Endodermal cell (in vitro differentiated cells): ENCODE measurements at regions not wholly inside any gene's neighbourhood (a gene's known extent, or its start where the extent isn't known, plus 50 kb on each side); places are given as distances from the start of the nearest gene placed in this dataset.

Experiments used
- DNase-seq: peaks from one replicate; pipeline ENCODE4 v3.0.0-alpha.2; 2017
- H3K27ac ChIP-seq: 2 replicates; pipeline ENCODE4 v1.5.1; 2013; ENCODE audit warnings: mild to moderate bottlenecking, low read depth, low read length, moderate library complexity
- H3K27me3 ChIP-seq: 2 replicates; pipeline ENCODE4 v1.6.1; 2013; ENCODE audit warnings: mild to moderate bottlenecking, low read length, moderate library complexity; ENCODE audit not compliant: insufficient read depth, control insufficient read depth, poor library complexity, severe bottlenecking
- H3K36me3 ChIP-seq: 2 replicates; pipeline ENCODE4 v1.7.0; 2013; ENCODE audit warnings: mild to moderate bottlenecking, low read length, moderate library complexity; ENCODE audit not compliant: control insufficient read depth, insufficient read depth
- H3K4me1 ChIP-seq: one replicate; pipeline ENCODE4 v1.7.0; 2013; ENCODE audit warnings: low read length; ENCODE audit not compliant: control insufficient read depth, insufficient read depth
- H3K4me3 ChIP-seq: 2 replicates; pipeline ENCODE4 v1.5.1; 2013; ENCODE audit warnings: mild to moderate bottlenecking, low read length, moderate library complexity
- H3K9ac ChIP-seq: 2 replicates; pipeline ENCODE4 v1.6.1; 2013; ENCODE audit warnings: mild to moderate bottlenecking, low read length, moderate library complexity; ENCODE audit not compliant: poor library complexity, severe bottlenecking; ENCODE audit errors: extremely low read depth
- H3K9me3 ChIP-seq: 2 replicates; pipeline ENCODE4 v1.6.1; 2013; ENCODE audit warnings: mild to moderate bottlenecking, low read length, moderate library complexity; ENCODE audit not compliant: control insufficient read depth
- H3K27ac Mint-ChIP-seq: 2 replicates; pipeline ENCODE4 v1.8.0; 2020; ENCODE audit warnings: mixed read lengths
- H3K27me3 Mint-ChIP-seq: 2 replicates; pipeline ENCODE4 v1.8.0; 2021; ENCODE audit warnings: mild to moderate bottlenecking, mixed read lengths; ENCODE audit not compliant: insufficient read depth
- H3K36me3 Mint-ChIP-seq: 2 replicates; pipeline ENCODE4 v1.8.0; 2020; ENCODE audit warnings: low read depth, mixed read lengths
- H3K4me1 Mint-ChIP-seq: 2 replicates; pipeline ENCODE4 v1.8.0; 2020; ENCODE audit warnings: mixed read lengths
- H3K4me3 Mint-ChIP-seq: 2 replicates; pipeline ENCODE4 v1.8.0; 2020; ENCODE audit warnings: mild to moderate bottlenecking, moderate library complexity, mixed read lengths
- H3K9me3 Mint-ChIP-seq: 2 replicates; pipeline ENCODE4 v1.8.0; 2020; ENCODE audit warnings: mild to moderate bottlenecking, mixed read lengths
- CTCF ChIP-seq: fragments of 200-600 bp; sonication (generic); conservative IDR thresholded peaks from 2 replicates; pipeline ENCODE4 v1.5.0; 2021; ENCODE audit warnings: antibody characterized with exemption, mild to moderate bottlenecking
- WGBS, 2 experiments: methylation state at CpG; one replicate each; pipeline versions ENCODE4 v1.1.5 to v1.1.7; 2013; ENCODE audit warnings: missing lambda C conversion rate in 2 of 2, mixed read lengths in 1 of 2; ENCODE audit not compliant: insufficient coverage in 1 of 2, insufficient read length in 1 of 2; 5-methylcytosine and 5-hydroxymethylcytosine counted together

DNA sequence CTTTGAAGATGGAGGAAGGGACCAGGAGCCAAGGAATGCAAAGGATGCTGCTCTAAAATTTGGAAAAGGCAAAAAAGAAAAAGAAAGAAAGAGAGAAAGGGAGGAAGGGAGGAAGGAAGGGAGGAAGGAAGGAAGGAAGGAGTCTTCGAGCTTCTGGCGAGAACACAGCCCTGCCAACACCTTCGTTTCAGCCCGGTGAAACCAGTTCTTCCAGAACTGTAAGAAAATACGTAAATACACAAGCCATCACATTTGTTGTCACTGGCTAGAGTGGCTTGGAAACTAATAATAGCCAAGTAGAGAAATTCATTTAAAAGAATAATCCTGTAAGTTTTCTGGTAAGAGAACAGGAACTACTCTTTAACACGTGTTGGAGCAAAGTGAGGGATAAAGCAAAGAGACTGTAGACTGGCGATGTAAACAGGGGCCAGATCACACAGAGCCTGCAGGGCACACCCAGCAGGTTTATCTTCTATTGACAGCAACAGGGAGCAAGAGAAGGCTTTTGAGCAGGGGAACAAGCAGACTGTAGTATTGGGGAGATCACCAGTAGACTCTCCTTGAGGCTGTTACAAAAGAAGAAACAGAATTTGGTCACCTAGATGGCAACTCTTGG lies 188.7 kb upstream of the MPHOSPH6 start:
- Histone ChIP-seq H3K27ac (no peak overlapping the region), H3K4me3 (no peak overlapping the region), H3K9ac (no peak overlapping the region), H3K36me3 (no peaks in the 10 kb centered on the region), H3K4me1 (peaks cover 7% of the 10 kb centered on the region), H3K27me3 (no peaks in the 10 kb centered on the region), H3K9me3 (peaks cover 19% of the 10 kb centered on the region)
- no peak for DNase-seq
- peaks cover 17% of the 10 kb centered on the region for H3K4me1 Mint-ChIP-seq
- H3K27me3 Mint-ChIP-seq = peaks cover 15% of the 10 kb centered on the region
- no peaks in the 10 kb centered on the region for H3K36me3 Mint-ChIP-seq
- no peak for TF ChIP-seq CTCF
- no peak overlapping the region for H3K4me3 Mint-ChIP-seq
- peaks cover 5% of the 10 kb centered on the region for H3K9me3 Mint-ChIP-seq
- WGBS, 2 experiments = 88 to 94% methylated on average over 6 to 7 of the region's 7 CpGs
- H3K27ac Mint-ChIP-seq = no peak overlapping the region

GRCh38 chr16:82358161-82358560 lies 188.1 kb upstream of the MPHOSPH6 start:
- no peak for DNase-seq
- peaks cover 12% of the 10 kb centered on the region for H3K4me1 Mint-ChIP-seq
- peaks cover 5% of the 10 kb centered on the region for H3K9me3 Mint-ChIP-seq
- Histone ChIP-seq H3K4me3 (no peak overlapping the region), H3K9me3 (peaks cover 19% of the 10 kb centered on the region), H3K36me3 (no peaks in the 10 kb centered on the region), H3K9ac (no peak overlapping the region), H3K27me3 (no peaks in the 10 kb centered on the region), H3K4me1 (peaks cover 1% of the 10 kb centered on the region), H3K27ac (no peak overlapping the region)
- TF ChIP-seq CTCF = no peak
- no peak overlapping the region for H3K4me3 Mint-ChIP-seq
- H3K27ac Mint-ChIP-seq = no peak overlapping the region
- H3K36me3 Mint-ChIP-seq = no peaks in the 10 kb centered on the region
- WGBS, 2 experiments = 94% methylated on average over 3 of the region's 3 CpGs
- H3K27me3 Mint-ChIP-seq = peaks cover 14% of the 10 kb centered on the region

DNA sequence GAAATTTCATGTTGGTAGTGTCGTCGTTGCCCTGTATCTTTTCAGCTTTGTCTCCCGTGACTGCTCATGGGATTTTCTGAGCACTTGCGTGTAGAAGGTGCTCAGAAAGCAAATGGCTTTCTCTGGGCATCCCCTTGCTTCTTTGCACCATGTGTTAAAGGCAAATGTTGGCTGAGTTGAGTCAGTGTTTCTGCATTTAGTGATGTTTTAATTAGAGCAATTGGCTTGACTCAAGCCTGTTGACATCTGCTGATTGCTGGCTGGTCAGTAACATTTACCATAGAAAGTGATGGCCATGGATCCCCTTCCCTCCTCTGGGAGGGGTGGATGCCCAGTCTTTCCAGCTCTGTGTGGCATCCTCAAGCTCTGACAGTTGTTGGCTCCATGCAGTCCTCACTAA lies 187.2 kb upstream of the MPHOSPH6 start:
- DNase-seq = no peak
- Mint-ChIP-seq H3K36me3 (no peaks in the 10 kb centered on the region), H3K4me3 (no peak overlapping the region), H3K9me3 (peaks cover 5% of the 10 kb centered on the region), H3K27ac (no peak overlapping the region), H3K4me1 (peaks cover 7% of the 10 kb centered on the region), H3K27me3 (peaks cover 12% of the 10 kb centered on the region)
- Histone ChIP-seq H3K27ac (no peak overlapping the region), H3K9me3 (peaks cover 26% of the 10 kb centered on the region), H3K4me1 (no peaks in the 10 kb centered on the region), H3K36me3 (no peaks in the 10 kb centered on the region), H3K27me3 (no peaks in the 10 kb centered on the region), H3K9ac (no peak overlapping the region), H3K4me3 (no peak overlapping the region)
- WGBS, 2 experiments = 91 to 100% methylated on average over 2 to 4 of the region's 4 CpGs
- TF ChIP-seq CTCF = no peak
